B cell (primary cell): ENCODE measurements at regions not wholly inside any gene's neighbourhood (a gene's known extent, or its start where the extent isn't known, plus 50 kb on each side); places are given as distances from the start of the nearest gene placed in this dataset.

ENCODE experiments used
- ATAC-seq: fragments of 200-7000 bp; cut with Tn5 transposase; one replicate; pipeline ENCODE4 v1.10.0; 2021; ENCODE audit warnings: low read depth, mild to moderate bottlenecking, moderate number of reproducible peaks, moderate library complexity
- CTCF ChIA-PET: fragments of 350-600 bp; sonication (Branson Sonifier 250); formaldehyde crosslinking; loops from one replicate; lab custom pipeline; 2021; ENCODE audit warnings: antibody characterized with exemption, inconsistent platforms; lab: Charles Lee
- POLR2A ChIA-PET: fragments of 350-600 bp; sonication (Branson Sonifier 250); formaldehyde crosslinking; loops from one replicate; lab custom pipeline; 2021; ENCODE audit warnings: antibody characterized with exemption; lab: Charles Lee
- DNase-seq: peaks from one replicate; pipeline ENCODE4 v3.0.0; 2013
- H2AFZ ChIP-seq: 2 replicates; pipeline ENCODE4 v1.6.1; 2012; ENCODE audit warnings: mild to moderate bottlenecking, low read depth, low read length; ENCODE audit not compliant: insufficient read depth, poor library complexity, severe bottlenecking
- H3K27ac ChIP-seq, 2 donors: 1 replicate in 1 of 2; 2 replicates in 1 of 2; pipeline ENCODE4 v1.5.1; 2012 to 2013; ENCODE audit warnings: low read length in 2 of 2, mild to moderate bottlenecking in 2 of 2, moderate library complexity in 1 of 2
- H3K27me3 ChIP-seq, 4 experiments: fragments of 200-600 bp in 1 of 4; sonication (generic) in 1 of 4; replicated peaks in 1 of 4; 1 replicate in 2 of 4; 2 replicates in 2 of 4; pipeline versions ENCODE4 v1.6.1 to v1.7.0; 2013 to 2016; ENCODE audit warnings: low read length in 3 of 4, mild to moderate bottlenecking in 2 of 4, mixed read lengths in 1 of 4, moderate library complexity in 1 of 4; ENCODE audit not compliant: insufficient read depth in 4 of 4, control insufficient read depth in 3 of 4; ENCODE audit errors: control extremely low read depth in 1 of 4
- H3K36me3 ChIP-seq, 2 experiments: replicated peaks in 1 of 2; 1 replicate in 1 of 2; 2 replicates in 1 of 2; pipeline versions ENCODE4 v1.6.1 to v1.7.1; 2013; ENCODE audit warnings: low read length in 1 of 2; ENCODE audit not compliant: insufficient read depth in 2 of 2, control insufficient read depth in 1 of 2; ENCODE audit errors: control extremely low read depth in 1 of 2, extremely low read depth in 1 of 2
- H3K4me1 ChIP-seq, 2 donors: fragments of 200-600 bp in 1 of 2; sonication (generic) in 1 of 2; 1 replicate in 1 of 2; 2 replicates in 1 of 2; pipeline versions ENCODE4 v1.5.1 to v1.6.1; 2013 to 2017; ENCODE audit warnings: low read length in 2 of 2; ENCODE audit not compliant: control insufficient read depth in 2 of 2, insufficient read depth in 2 of 2
- H3K4me2 ChIP-seq: replicated peaks from 2 replicates; pipeline ENCODE3; 2012; ENCODE audit warnings: mild to moderate bottlenecking, low read depth, low read length; ENCODE audit not compliant: poor library complexity, severe bottlenecking
- H3K4me3 ChIP-seq, 5 experiments: fragments of 200-600 bp in 1 of 5; sonication (generic) in 1 of 5; 1 replicate in 3 of 5; 2 replicates in 2 of 5; pipeline versions ENCODE4 v1.5.1 to v1.7.0; 2011 to 2016; ENCODE audit warnings: low read length in 4 of 5, mild to moderate bottlenecking in 4 of 5, low read depth in 2 of 5, control low read depth in 1 of 5, moderate library complexity in 1 of 5; ENCODE audit not compliant: insufficient read depth in 1 of 5; ENCODE audit errors: control extremely low read depth in 1 of 5, extremely low read depth in 1 of 5
- H3K79me2 ChIP-seq: fragments of 200-600 bp; sonication (generic); one replicate; pipeline ENCODE4 v1.6.0; 2016; ENCODE audit warnings: low read length; ENCODE audit not compliant: control insufficient read depth, insufficient read depth
- H3K9ac ChIP-seq: fragments of 200-600 bp; sonication (generic); 2 replicates; pipeline ENCODE4 v1.6.1; 2017; ENCODE audit warnings: mild to moderate bottlenecking, low read length, moderate library complexity
- H3K9me3 ChIP-seq, 3 donors: one replicate each; pipeline versions ENCODE4 v1.6.1 to v1.7.1; 2013; ENCODE audit warnings: low read length in 2 of 3; ENCODE audit not compliant: control insufficient read depth in 2 of 3, insufficient read depth in 1 of 3; ENCODE audit errors: control extremely low read depth in 1 of 3
- H4K20me1 ChIP-seq: 2 replicates; pipeline ENCODE4 v1.6.0; 2012; ENCODE audit warnings: mild to moderate bottlenecking, low read length; ENCODE audit not compliant: insufficient read depth, control insufficient read depth, poor library complexity, severe bottlenecking
- H3K27ac Mint-ChIP-seq: one replicate; pipeline ENCODE4 v1.8.0; 2021; ENCODE audit warnings: mixed read lengths
- H3K27me3 Mint-ChIP-seq: one replicate; pipeline ENCODE4 v1.8.0; 2021; ENCODE audit warnings: mixed read lengths
- H3K4me1 Mint-ChIP-seq: one replicate; pipeline ENCODE4 v1.8.0; 2021; ENCODE audit warnings: mixed read lengths
- H3K4me3 Mint-ChIP-seq: one replicate; pipeline ENCODE4 v1.8.0; 2021; ENCODE audit warnings: mixed read lengths
- H3K9me3 Mint-ChIP-seq: one replicate; pipeline ENCODE4 v1.8.0; 2022; ENCODE audit warnings: mixed read lengths; ENCODE audit not compliant: insufficient read depth
- EZH2 ChIP-seq: IDR thresholded peaks from 2 replicates; pipeline ENCODE4 v1.6.1; 2012; ENCODE audit warnings: borderline replicate concordance, low read depth, mild to moderate bottlenecking, moderate library complexity, low read length; ENCODE audit not compliant: insufficient read depth, poor library complexity, severe bottlenecking
- WGBS: methylation state at CpG from one replicate; pipeline ENCODE4 v1.1.5; 2013; ENCODE audit warnings: missing lambda C conversion rate; ENCODE audit not compliant: insufficient coverage; 5-methylcytosine and 5-hydroxymethylcytosine counted together
- intact Hi-C: fragments of 100-400 bp; cut with micrococcal nuclease; formaldehyde crosslinking; loops from one replicate; pipeline ENCODE4 v1.10.0; 2022
- TF ChIP-seq, protein P1 (sequence below): fragments of 200-600 bp; IDR thresholded peaks from one replicate; pipeline ENCODE4 v1.8.0; 2022; ENCODE audit warnings: antibody characterized with exemption, mild to moderate bottlenecking

DNA sequence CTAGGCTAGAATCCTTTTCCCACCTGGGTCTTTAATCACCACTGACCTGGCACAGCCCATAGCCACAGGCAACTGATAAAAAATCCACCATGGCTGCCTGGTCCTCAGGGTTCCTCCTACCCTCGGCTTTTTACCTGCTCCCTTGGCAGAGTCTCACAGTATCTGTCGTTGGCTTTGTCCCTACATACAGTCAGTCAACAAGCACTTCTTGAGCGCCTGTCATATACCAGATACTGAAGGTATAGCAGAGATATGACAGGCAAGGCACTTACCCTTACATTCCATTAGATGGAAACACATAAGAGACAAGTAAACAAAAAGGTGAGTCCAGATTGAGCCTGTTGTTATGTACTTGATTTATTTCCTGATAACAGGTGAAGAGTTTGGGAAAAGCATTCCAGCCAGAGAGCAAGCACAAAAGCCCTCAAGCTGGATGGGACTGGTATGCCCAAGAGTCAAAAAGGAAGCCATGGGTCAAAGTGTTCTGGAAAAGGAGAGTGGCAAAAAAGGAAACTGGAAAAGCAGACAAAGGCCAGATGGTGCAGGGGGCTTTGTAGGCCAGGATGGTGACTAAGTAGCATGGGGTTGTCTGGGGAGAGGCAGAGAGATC is 247.0 kb downstream of the CHD9NB start:
- no peak overlapping the region for H2AFZ ChIP-seq
- no peaks in the 10 kb centered on the region for H3K27me3 Mint-ChIP-seq

DNA sequence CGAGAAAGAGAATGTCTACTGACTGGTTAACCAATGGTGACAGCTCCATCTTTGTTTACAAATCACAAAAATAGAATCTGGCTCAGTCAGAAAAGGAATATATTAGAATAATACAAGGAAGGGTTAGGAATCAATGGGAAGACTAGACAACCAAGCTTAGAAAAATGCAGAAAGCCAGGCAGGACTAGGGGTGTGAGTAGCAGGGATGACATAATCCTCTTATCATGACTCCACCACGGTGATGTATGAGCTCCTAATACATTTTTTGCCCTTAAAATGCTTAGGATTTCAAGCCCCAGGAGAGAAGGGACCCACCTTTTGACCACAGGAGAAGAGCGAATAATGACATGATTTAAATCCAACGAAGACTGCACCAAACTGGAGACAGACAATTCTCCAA is 252.3 kb downstream of the CHD9NB start:
- Histone ChIP-seq H3K79me2 (no peaks in the 10 kb centered on the region), H3K9me3 (no peaks in the 10 kb centered on the region), H3K9ac (no peak overlapping the region), H3K4me2 (no peak overlapping the region), H3K27ac (no peak overlapping the region), H4K20me1 (no peaks in the 10 kb centered on the region), H2AFZ (no peak overlapping the region), H3K4me1 (no peaks in the 10 kb centered on the region), H3K36me3 (no peaks in the 10 kb centered on the region), H3K4me3 (no peak overlapping the region), H3K27me3 (no peaks in the 10 kb centered on the region)
- 33% methylated on average over 1 of the region's 4 CpGs for WGBS
- ChIA-PET POLR2A (no interaction called here), CTCF (no interaction called here)
- DNase-seq (no peak), ATAC-seq (no peak)
- Mint-ChIP-seq H3K27me3 (no peaks in the 10 kb centered on the region), H3K27ac (no peak overlapping the region), H3K4me3 (no peak overlapping the region), H3K4me1 (no peaks in the 10 kb centered on the region), H3K9me3 (peaks cover 2% of the 10 kb centered on the region)
- TF ChIP-seq, protein P1, sequence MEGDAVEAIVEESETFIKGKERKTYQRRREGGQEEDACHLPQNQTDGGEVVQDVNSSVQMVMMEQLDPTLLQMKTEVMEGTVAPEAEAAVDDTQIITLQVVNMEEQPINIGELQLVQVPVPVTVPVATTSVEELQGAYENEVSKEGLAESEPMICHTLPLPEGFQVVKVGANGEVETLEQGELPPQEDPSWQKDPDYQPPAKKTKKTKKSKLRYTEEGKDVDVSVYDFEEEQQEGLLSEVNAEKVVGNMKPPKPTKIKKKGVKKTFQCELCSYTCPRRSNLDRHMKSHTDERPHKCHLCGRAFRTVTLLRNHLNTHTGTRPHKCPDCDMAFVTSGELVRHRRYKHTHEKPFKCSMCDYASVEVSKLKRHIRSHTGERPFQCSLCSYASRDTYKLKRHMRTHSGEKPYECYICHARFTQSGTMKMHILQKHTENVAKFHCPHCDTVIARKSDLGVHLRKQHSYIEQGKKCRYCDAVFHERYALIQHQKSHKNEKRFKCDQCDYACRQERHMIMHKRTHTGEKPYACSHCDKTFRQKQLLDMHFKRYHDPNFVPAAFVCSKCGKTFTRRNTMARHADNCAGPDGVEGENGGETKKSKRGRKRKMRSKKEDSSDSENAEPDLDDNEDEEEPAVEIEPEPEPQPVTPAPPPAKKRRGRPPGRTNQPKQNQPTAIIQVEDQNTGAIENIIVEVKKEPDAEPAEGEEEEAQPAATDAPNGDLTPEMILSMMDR, result no peak
- no peak for TF ChIP-seq EZH2
- intact Hi-C loops, result no loop called here

More for the DNA sequence above, 247.0 kb downstream of the CHD9NB start:
- POLR2A ChIA-PET, result no interaction called here
- intact Hi-C loops, result no loop called here
- H3K4me1 Mint-ChIP-seq, result no peaks in the 10 kb centered on the region
- no peak overlapping the region for H3K27ac ChIP-seq
- CTCF ChIA-PET, result no interaction called here
- 95% methylated on average over 3 of the region's 3 CpGs for WGBS
- H4K20me1 ChIP-seq, result no peaks in the 10 kb centered on the region
- no peak for TF ChIP-seq EZH2
- TF ChIP-seq, protein P1, result no peak
- H3K9me3 Mint-ChIP-seq, result peaks cover 2% of the 10 kb centered on the region
- no peak overlapping the region for H3K4me3 Mint-ChIP-seq
- no peak overlapping the region for H3K4me3 ChIP-seq
- no peaks in the 10 kb centered on the region for H3K27me3 ChIP-seq
- H3K36me3 ChIP-seq, result no peaks in the 10 kb centered on the region
- ATAC-seq (no peak), DNase-seq (no peak)
- no peak overlapping the region for H3K4me2 ChIP-seq
- no peaks in the 10 kb centered on the region for H3K4me1 ChIP-seq
- H3K9me3 ChIP-seq, result no peaks in the 10 kb centered on the region
- no peak overlapping the region for H3K27ac Mint-ChIP-seq
- no peaks in the 10 kb centered on the region for H3K79me2 ChIP-seq
- no peak overlapping the region for H3K9ac ChIP-seq
